ENCODE measurements at regions not wholly inside any gene's neighbourhood (a gene's known extent, or its start where the extent isn't known, plus 50 kb on each side); places are given as distances from the start of the nearest gene placed in this dataset.

DNA sequence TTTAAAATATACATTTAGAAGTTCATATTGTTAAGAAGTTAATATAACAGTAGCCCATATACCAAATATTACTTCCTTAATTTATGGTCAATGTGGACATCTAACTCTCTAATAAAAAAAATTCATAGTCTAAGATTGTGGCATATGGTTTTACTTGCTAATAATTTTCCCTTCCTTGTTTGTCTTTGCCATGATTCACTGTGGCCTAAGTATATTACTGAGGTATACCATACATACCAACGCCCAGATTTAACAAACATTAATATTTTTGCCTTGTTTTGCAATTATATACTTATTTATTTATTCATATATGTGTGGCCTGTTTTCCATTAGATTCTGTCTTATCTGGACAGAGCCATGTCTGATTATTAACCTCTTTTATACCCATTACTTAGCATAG is 54.6 kb upstream of the CCDC150 start:
- TF ChIP-seq, protein P1, sequence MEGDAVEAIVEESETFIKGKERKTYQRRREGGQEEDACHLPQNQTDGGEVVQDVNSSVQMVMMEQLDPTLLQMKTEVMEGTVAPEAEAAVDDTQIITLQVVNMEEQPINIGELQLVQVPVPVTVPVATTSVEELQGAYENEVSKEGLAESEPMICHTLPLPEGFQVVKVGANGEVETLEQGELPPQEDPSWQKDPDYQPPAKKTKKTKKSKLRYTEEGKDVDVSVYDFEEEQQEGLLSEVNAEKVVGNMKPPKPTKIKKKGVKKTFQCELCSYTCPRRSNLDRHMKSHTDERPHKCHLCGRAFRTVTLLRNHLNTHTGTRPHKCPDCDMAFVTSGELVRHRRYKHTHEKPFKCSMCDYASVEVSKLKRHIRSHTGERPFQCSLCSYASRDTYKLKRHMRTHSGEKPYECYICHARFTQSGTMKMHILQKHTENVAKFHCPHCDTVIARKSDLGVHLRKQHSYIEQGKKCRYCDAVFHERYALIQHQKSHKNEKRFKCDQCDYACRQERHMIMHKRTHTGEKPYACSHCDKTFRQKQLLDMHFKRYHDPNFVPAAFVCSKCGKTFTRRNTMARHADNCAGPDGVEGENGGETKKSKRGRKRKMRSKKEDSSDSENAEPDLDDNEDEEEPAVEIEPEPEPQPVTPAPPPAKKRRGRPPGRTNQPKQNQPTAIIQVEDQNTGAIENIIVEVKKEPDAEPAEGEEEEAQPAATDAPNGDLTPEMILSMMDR (IDR thresholded peaks at IDR 0.05; ENCODE audit: insufficient read depth, low read depth, low read length) = no peak
- no peak for TF ChIP-seq EZH2 (IDR thresholded peaks at IDR 0.05; ENCODE audit: insufficient read depth, low read length)
